Common myeloid progenitor, CD34-positive (primary cell): ENCODE measurements at regions not wholly inside any gene's neighbourhood (a gene's known extent, or its start where the extent isn't known, plus 50 kb on each side); places are given as distances from the start of the nearest gene placed in this dataset.

ENCODE experiments used
- CTCF ChIA-PET: fragments of 350-600 bp; sonication (Branson Sonifier 250); formaldehyde crosslinking; loops from one replicate; lab custom pipeline; 2021; ENCODE audit warnings: antibody characterized with exemption; lab: Charles Lee
- POLR2A ChIA-PET: fragments of 350-600 bp; sonication (Branson Sonifier 250); formaldehyde crosslinking; loops from one replicate; lab custom pipeline; 2021; ENCODE audit warnings: antibody characterized with exemption; lab: Charles Lee
- DNase-seq, 3 donors: peaks; one replicate each; pipeline versions ENCODE4 v3.0.0 to v3.0.0-alpha.2; 2013
- H3K27ac ChIP-seq, 2 experiments: 1 replicate in 1 of 2; 2 replicates in 1 of 2; pipeline ENCODE4 v1.7.0; 2013; ENCODE audit warnings: inconsistent platforms in 2 of 2, low read length in 2 of 2, mild to moderate bottlenecking in 2 of 2, low read depth in 1 of 2, moderate library complexity in 1 of 2; ENCODE audit not compliant: severe bottlenecking in 2 of 2, insufficient read depth in 1 of 2, poor library complexity in 1 of 2
- H3K27me3 ChIP-seq, 5 experiments: replicated peaks in 2 of 5; 1 replicate in 3 of 5; 2 replicates in 2 of 5; pipeline versions ENCODE4 v1.6.1 to v1.7.0; 2013; ENCODE audit warnings: low read length in 4 of 5, mild to moderate bottlenecking in 2 of 5, moderate library complexity in 2 of 5, inconsistent platforms in 1 of 5; ENCODE audit not compliant: insufficient read depth in 5 of 5, control insufficient read depth in 4 of 5
- H3K36me3 ChIP-seq, 4 experiments: 1 replicate in 2 of 4; 2 replicates in 2 of 4; pipeline versions ENCODE4 v1.6.1 to v1.7.0; 2013; ENCODE audit warnings: low read length in 3 of 4, control low read depth in 1 of 4, mild to moderate bottlenecking in 1 of 4; ENCODE audit not compliant: control insufficient read depth in 4 of 4, insufficient read depth in 4 of 4
- H3K4me1 ChIP-seq, 4 experiments: 1 replicate in 3 of 4; 2 replicates in 1 of 4; pipeline versions ENCODE4 v1.6.1 to v1.7.1; 2013; ENCODE audit warnings: low read length in 3 of 4, mild to moderate bottlenecking in 3 of 4, control low read depth in 1 of 4, inconsistent platforms in 1 of 4, moderate library complexity in 1 of 4; ENCODE audit not compliant: control insufficient read depth in 4 of 4, insufficient read depth in 4 of 4; ENCODE audit errors: control extremely low read depth in 1 of 4
- H3K4me3 ChIP-seq, 7 experiments: 1 replicate in 4 of 7; 2 replicates in 3 of 7; pipeline versions ENCODE4 v1.5.1 to v1.7.0; 2013; ENCODE audit warnings: mild to moderate bottlenecking in 7 of 7, low read length in 6 of 7, moderate library complexity in 6 of 7, inconsistent platforms in 2 of 7, low read depth in 2 of 7, control low read depth in 1 of 7; ENCODE audit not compliant: insufficient read depth in 4 of 7, control insufficient read depth in 1 of 7; ENCODE audit errors: extremely low read depth in 1 of 7
- H3K9me3 ChIP-seq, 5 experiments: 1 replicate in 4 of 5; 2 replicates in 1 of 5; pipeline versions ENCODE4 v1.6.1 to v1.7.1; 2013; ENCODE audit warnings: low read length in 4 of 5, mild to moderate bottlenecking in 2 of 5, inconsistent platforms in 1 of 5, low read depth in 1 of 5, moderate library complexity in 1 of 5; ENCODE audit not compliant: control insufficient read depth in 4 of 5, insufficient read depth in 2 of 5; ENCODE audit errors: control extremely low read depth in 1 of 5
- WGBS: methylation state at CpG from one replicate; pipeline ENCODE4 v1.1.5; 2013; ENCODE audit not compliant: insufficient coverage; 5-methylcytosine and 5-hydroxymethylcytosine counted together

DNA sequence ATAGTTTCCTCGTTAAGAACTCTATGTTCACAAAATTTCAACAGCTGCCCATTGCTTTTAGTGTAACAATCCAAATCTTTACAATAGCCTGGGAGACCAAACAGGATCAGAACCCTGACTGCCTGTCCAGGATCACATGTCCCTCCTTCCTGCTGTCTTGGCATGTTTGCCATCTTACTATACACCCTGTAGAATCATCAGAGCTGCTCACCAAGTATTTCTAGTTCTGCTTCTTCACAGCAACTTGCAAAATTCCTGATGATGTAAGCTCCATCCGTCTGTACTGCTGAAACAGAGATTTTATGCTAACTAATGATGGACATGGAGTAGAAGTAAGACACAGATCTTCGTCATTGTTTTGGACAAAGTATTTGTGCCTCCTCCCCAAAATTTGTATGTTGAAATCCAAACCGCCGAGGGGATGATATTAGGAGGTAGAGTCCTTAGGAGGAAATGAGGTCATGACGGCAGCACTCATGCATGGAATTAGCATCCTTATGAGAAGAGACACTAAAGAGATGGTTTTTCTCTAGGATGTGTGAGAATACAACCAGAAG is 464.9 kb upstream of the BRINP1 start:
- no peaks in the 10 kb centered on the region for H3K9me3 ChIP-seq
- H3K36me3 ChIP-seq, result no peaks in the 10 kb centered on the region
- 100% methylated on average over 3 of the region's 6 CpGs for WGBS
- H3K4me1 ChIP-seq, result no peaks in the 10 kb centered on the region
- ChIA-PET CTCF (no interaction called here), POLR2A (no interaction called here)
- no peaks in the 10 kb centered on the region for H3K27me3 ChIP-seq
- no peak for DNase-seq
- H3K27ac ChIP-seq, result no peak overlapping the region
- H3K4me3 ChIP-seq, result no peak overlapping the region

DNA sequence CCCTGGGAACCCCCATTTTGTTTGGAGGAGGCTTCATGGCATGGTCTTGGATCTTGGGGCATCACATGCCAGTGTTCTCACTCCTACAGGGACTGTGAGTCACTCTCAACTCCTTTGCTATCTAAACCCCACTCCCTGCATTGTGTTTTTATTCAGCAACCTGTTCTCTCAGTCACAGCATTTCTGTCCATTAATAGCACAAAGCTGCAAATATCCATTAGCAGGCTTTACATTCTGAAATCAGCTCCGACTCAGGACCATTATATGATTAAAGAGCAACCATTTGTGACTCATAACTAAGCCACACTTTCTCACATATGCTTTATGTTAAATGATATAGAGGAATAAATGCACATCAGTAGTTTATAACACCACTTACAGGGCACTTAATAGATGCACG is 462.1 kb upstream of the BRINP1 start:
- ChIA-PET CTCF (no interaction called here), POLR2A (no interaction called here)
- Histone ChIP-seq H3K27ac (no peak overlapping the region), H3K36me3 (no peaks in the 10 kb centered on the region), H3K9me3 (no peaks in the 10 kb centered on the region), H3K4me3 (no peak overlapping the region), H3K4me1 (no peaks in the 10 kb centered on the region), H3K27me3 (no peaks in the 10 kb centered on the region)
- DNase-seq, result no peak
- WGBS, result 100% methylated on average over 1 of the region's 2 CpGs

DNA sequence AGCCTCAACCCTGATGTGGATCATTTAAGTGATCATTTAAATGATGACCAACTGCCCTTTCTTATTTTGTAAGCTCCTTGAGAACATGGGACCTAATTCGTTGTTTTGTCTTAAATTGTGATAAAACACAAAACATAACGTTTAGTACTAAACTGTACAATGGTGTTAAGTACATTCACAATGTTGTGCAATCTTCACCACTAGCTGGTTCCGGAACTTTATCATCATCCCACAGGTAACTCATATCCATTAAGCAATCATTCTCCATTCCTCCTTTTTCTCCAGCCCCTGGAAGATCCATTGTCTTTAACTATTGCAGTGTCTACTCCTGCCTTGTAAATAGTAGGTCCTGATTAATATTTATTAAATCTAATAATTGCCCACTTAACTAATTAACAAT is 460.5 kb upstream of the BRINP1 start:
- CTCF ChIA-PET, result interaction anchor here (1.0 kb wide), 1 partner anchor 1310 kb away, joined by 3 read pairs; no protein-coding TSS in a partner anchor
- POLR2A ChIA-PET, result no interaction called here
- no peaks in the 10 kb centered on the region for H3K9me3 ChIP-seq

DNA sequence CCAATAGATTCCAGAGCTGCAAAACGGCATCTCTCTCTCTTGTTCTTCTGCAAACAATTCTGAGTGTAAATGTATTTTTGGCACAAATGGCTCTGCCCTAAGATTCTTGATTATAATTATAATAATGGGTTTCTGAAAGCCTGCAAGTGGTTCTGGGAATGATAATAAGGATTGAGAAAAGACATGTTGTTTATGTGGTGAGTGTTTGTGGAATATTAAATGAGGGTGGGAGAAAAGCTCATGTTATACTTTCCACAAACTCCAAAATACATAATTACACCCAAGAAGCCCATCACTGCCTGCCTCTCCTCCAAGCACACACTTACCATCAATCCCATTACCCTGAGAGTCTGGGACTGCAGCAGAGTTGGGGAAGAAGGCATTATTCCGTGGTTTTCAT is 460.0 kb upstream of the BRINP1 start:
- no peak overlapping the region for H3K27ac ChIP-seq
- no peaks in the 10 kb centered on the region for H3K4me1 ChIP-seq
- ChIA-PET POLR2A (no interaction called here), CTCF (interaction anchor here (1.0 kb wide), 1 partner anchor 1310 kb away, joined by 3 read pairs; no protein-coding TSS in a partner anchor)
- no peak for DNase-seq
- H3K9me3 ChIP-seq, result no peaks in the 10 kb centered on the region
- H3K27me3 ChIP-seq, result no peaks in the 10 kb centered on the region
- no peaks in the 10 kb centered on the region for H3K36me3 ChIP-seq
- no peak overlapping the region for H3K4me3 ChIP-seq
- WGBS, result 90% methylated on average over 2 of the region's 2 CpGs

More for the DNA sequence above, 460.5 kb upstream of the BRINP1 start:
- no peak for DNase-seq
- Histone ChIP-seq H3K36me3 (no peaks in the 10 kb centered on the region), H3K4me1 (no peaks in the 10 kb centered on the region), H3K27me3 (no peaks in the 10 kb centered on the region), H3K4me3 (no peak overlapping the region), H3K27ac (no peak overlapping the region)
- 89% methylated on average over 2 of the region's 3 CpGs for WGBS

GRCh38 chr9:119827526-119827925 is 458.3 kb upstream of the BRINP1 start:
- CTCF ChIA-PET, result no interaction called here

GRCh38 chr9:119827126-119827525 is 457.9 kb upstream of the BRINP1 start:
- no peak for DNase-seq
- no CpG with 5 or more reads among the region's 4 CpGs for WGBS
- POLR2A ChIA-PET, result no interaction called here

More at GRCh38 chr9:119827526-119827925, 458.3 kb upstream of the BRINP1 start:
- Histone ChIP-seq H3K4me3 (no peak overlapping the region), H3K4me1 (no peaks in the 10 kb centered on the region), H3K36me3 (no peaks in the 10 kb centered on the region), H3K27ac (no peak overlapping the region), H3K9me3 (no peaks in the 10 kb centered on the region), H3K27me3 (no peaks in the 10 kb centered on the region)
- POLR2A ChIA-PET, result no interaction called here
- DNase-seq, result no peak
- WGBS, result 95% methylated on average over 4 of the region's 4 CpGs

GRCh38 chr9:119818726-119819435 is 449.6 kb upstream of the BRINP1 start:
- no peaks in the 10 kb centered on the region for H3K9me3 ChIP-seq
- ChIA-PET POLR2A (no interaction called here), CTCF (no interaction called here)
- WGBS, result 95% methylated on average over 4 of the region's 5 CpGs
- H3K27me3 ChIP-seq, result no peaks in the 10 kb centered on the region
- H3K27ac ChIP-seq, result no peak overlapping the region
- no peaks in the 10 kb centered on the region for H3K4me1 ChIP-seq
- H3K4me3 ChIP-seq, result no peak overlapping the region
- DNase-seq, result no peak
- H3K36me3 ChIP-seq, result no peaks in the 10 kb centered on the region

More at GRCh38 chr9:119827126-119827525, 457.9 kb upstream of the BRINP1 start:
- no peak overlapping the region for H3K27ac ChIP-seq
- no peaks in the 10 kb centered on the region for H3K36me3 ChIP-seq
- no peaks in the 10 kb centered on the region for H3K9me3 ChIP-seq
- CTCF ChIA-PET, result no interaction called here
- no peaks in the 10 kb centered on the region for H3K27me3 ChIP-seq
- no peaks in the 10 kb centered on the region for H3K4me1 ChIP-seq
- no peak overlapping the region for H3K4me3 ChIP-seq
